ENCODE measurements at regions not wholly inside any gene's neighbourhood (a gene's known extent, or its start where the extent isn't known, plus 50 kb on each side); places are given as distances from the start of the nearest gene placed in this dataset.

- H3K27ac ChIP-seq (ENCODE audit: low read depth, low read length): no peak overlapping the region
- H3K4me3 ChIP-seq (ENCODE audit: low read depth, low read length): no peak overlapping the region
- no peak for DNase-seq (ENCODE audit: low read depth, low spot score)
- H3K27me3 ChIP-seq (ENCODE audit: control insufficient read depth, insufficient read depth, low read length): peaks cover 18% of the 10 kb centered on the region
- no peaks in the 10 kb centered on the region for H3K9me3 ChIP-seq (ENCODE audit: control insufficient read depth, insufficient read depth, low read length)
- TF ChIP-seq CTCF (IDR thresholded peaks at IDR 0.05; ENCODE audit: low read depth, low read length): no peak
- CTCF ChIA-PET: interaction anchor here (0.6 kb wide), 1 partner anchor 121 kb away, joined by 3 read pairs; no protein-coding TSS in a partner anchor
- POLR2A ChIA-PET: no interaction called here
These were observed 145.9 kb upstream of the LHX1 start for GRCh38 chr17:36791150-36791941.

GRCh38 chr17:36791942-36792475 lies 145.3 kb upstream of the LHX1 start:
- Histone ChIP-seq H3K27me3 (ENCODE audit: control insufficient read depth, insufficient read depth, low read length) (peaks cover 18% of the 10 kb centered on the region), H3K9me3 (ENCODE audit: control insufficient read depth, insufficient read depth, low read length) (no peaks in the 10 kb centered on the region), H3K4me3 (ENCODE audit: low read depth, low read length) (no peak overlapping the region), H3K27ac (ENCODE audit: low read depth, low read length) (no peak overlapping the region)
- CTCF ChIA-PET: no interaction called here
- TF ChIP-seq CTCF (IDR thresholded peaks at IDR 0.05; ENCODE audit: low read depth, low read length): no peak
- DNase-seq (ENCODE audit: low read depth, low spot score): no peak
- POLR2A ChIA-PET: no interaction called here

- H3K27me3 ChIP-seq (ENCODE audit: control insufficient read depth, insufficient read depth, low read length): peaks cover 18% of the 10 kb centered on the region
- DNase-seq (ENCODE audit: low read depth, low spot score): no peak
- ChIA-PET CTCF (no interaction called here), POLR2A (no interaction called here)
- no peak for TF ChIP-seq CTCF (IDR thresholded peaks at IDR 0.05; ENCODE audit: low read depth, low read length)
- H3K9me3 ChIP-seq (ENCODE audit: control insufficient read depth, insufficient read depth, low read length): no peaks in the 10 kb centered on the region
- H3K4me3 ChIP-seq (ENCODE audit: low read depth, low read length): no peak overlapping the region
- H3K27ac ChIP-seq (ENCODE audit: low read depth, low read length): no peak overlapping the region
These were observed 144.4 kb upstream of the LHX1 start for GRCh38 chr17:36792849-36793248.

GRCh38 chr17:36793976-36794375 lies 143.3 kb upstream of the LHX1 start:
- no peak for TF ChIP-seq CTCF (IDR thresholded peaks at IDR 0.05; ENCODE audit: low read depth, low read length)
- peaks cover 18% of the 10 kb centered on the region for H3K27me3 ChIP-seq (ENCODE audit: control insufficient read depth, insufficient read depth, low read length)
- CTCF ChIA-PET: interaction anchor here (0.7 kb wide), 1 partner anchor 42 kb away, joined by 4 read pairs; no protein-coding TSS in a partner anchor
- H3K27ac ChIP-seq (ENCODE audit: low read depth, low read length): no peak overlapping the region
- no peaks in the 10 kb centered on the region for H3K9me3 ChIP-seq (ENCODE audit: control insufficient read depth, insufficient read depth, low read length)
- no peak overlapping the region for H3K4me3 ChIP-seq (ENCODE audit: low read depth, low read length)
- DNase-seq (ENCODE audit: low read depth, low spot score): no peak
- POLR2A ChIA-PET: no interaction called here

GRCh38 chr17:36807496-36808179 lies 129.6 kb upstream of the LHX1 start:
- Histone ChIP-seq H3K9me3 (ENCODE audit: control insufficient read depth, insufficient read depth, low read length) (no peaks in the 10 kb centered on the region; the same call in 1 of the 2 replicates), H3K27ac (ENCODE audit: low read depth, low read length) (no peak overlapping the region), H3K27me3 (ENCODE audit: control insufficient read depth, insufficient read depth, low read length) (peaks cover 57% of the 10 kb centered on the region), H3K4me3 (ENCODE audit: low read depth, low read length) (no peak overlapping the region)
- ChIA-PET POLR2A (no interaction called here), CTCF (no interaction called here)
- no peak for DNase-seq (ENCODE audit: low read depth, low spot score)
- TF ChIP-seq CTCF (IDR thresholded peaks at IDR 0.05; ENCODE audit: low read depth, low read length): no peak

All from AG04450 (cell line).